Uterus (tissue), 2 donors: ENCODE measurements at regions not wholly inside any gene's neighbourhood (a gene's known extent, or its start where the extent isn't known, plus 50 kb on each side); places are given as distances from the start of the nearest gene placed in this dataset.

Source experiments
- CTCF ChIP-seq, 4 experiments: fragments of 200-600 bp in 2 of 4; fragments of 450-650 bp in 2 of 4; sonication (generic) in 2 of 4; IDR thresholded peaks; one replicate each; pipeline ENCODE4 v1.5.1; 2016 to 2019; ENCODE audit warnings: antibody characterized with exemption in 4 of 4, mild to moderate bottlenecking in 2 of 4, moderate library complexity in 1 of 4
- POLR2A ChIP-seq, 2 donors: fragments of 450-650 bp; IDR thresholded peaks; one replicate each; pipeline ENCODE4 v1.6.1; 2016; ENCODE audit warnings: antibody characterized with exemption in 2 of 2, mild to moderate bottlenecking in 1 of 2, moderate library complexity in 1 of 2

GRCh38 chr18:22556222-22557167 lies 138.8 kb upstream of the CTAGE1 start:
- TF ChIP-seq CTCF (IDR thresholded peaks at IDR 0.05) (no peak), POLR2A (IDR thresholded peaks at IDR 0.05) (no peak)
